CD4-positive, alpha-beta T cell (primary cell): ENCODE measurements at regions not wholly inside any gene's neighbourhood (a gene's known extent, or its start where the extent isn't known, plus 50 kb on each side); places are given as distances from the start of the nearest gene placed in this dataset.

Experiments used
- ATAC-seq: fragments of 200-7000 bp; cut with Tn5 transposase; one replicate; pipeline ENCODE4 v1.10.0; 2022; ENCODE audit warnings: mild to moderate bottlenecking; ENCODE audit not compliant: poor library complexity
- CTCF ChIA-PET: fragments of 350-600 bp; sonication (Branson Sonifier 250); formaldehyde crosslinking; loops from one replicate; lab custom pipeline; 2021; ENCODE audit warnings: antibody characterized with exemption, inconsistent platforms; lab: Charles Lee
- POLR2A ChIA-PET: fragments of 350-600 bp; sonication (Branson Sonifier 250); formaldehyde crosslinking; loops from one replicate; lab custom pipeline; 2021; ENCODE audit warnings: antibody characterized with exemption, inconsistent platforms; lab: Charles Lee
- DNase-seq, 14 experiments: peaks; one replicate each; pipeline ENCODE4 v3.0.0-alpha.2; 2013 to 2020; ENCODE audit warnings: mixed read lengths in 2 of 14
- H3K27ac ChIP-seq, 2 donors: one replicate each; pipeline versions ENCODE4 v1.5.1 to v1.7.0; 2013; ENCODE audit warnings: low read length in 2 of 2, low read depth in 1 of 2, mild to moderate bottlenecking in 1 of 2
- H3K27me3 ChIP-seq, 2 experiments: 1 replicate in 1 of 2; 2 replicates in 1 of 2; pipeline versions ENCODE4 v1.6.1 to v1.7.0; 2013; ENCODE audit warnings: low read length in 2 of 2, control low read depth in 1 of 2, mild to moderate bottlenecking in 1 of 2, moderate library complexity in 1 of 2; ENCODE audit not compliant: insufficient read depth in 2 of 2, control insufficient read depth in 1 of 2
- H3K36me3 ChIP-seq: one replicate; pipeline ENCODE4 v1.6.1; 2013; ENCODE audit warnings: low read length, control low read depth; ENCODE audit not compliant: insufficient read depth
- H3K4me1 ChIP-seq: one replicate; pipeline ENCODE4 v1.6.1; 2013; ENCODE audit warnings: low read length, control low read depth; ENCODE audit not compliant: insufficient read depth
- H3K4me3 ChIP-seq: one replicate; pipeline ENCODE4 v1.5.1; 2013; ENCODE audit warnings: mild to moderate bottlenecking, low read length, moderate library complexity
- H3K9me3 ChIP-seq, 2 experiments: 1 replicate in 1 of 2; 2 replicates in 1 of 2; pipeline versions ENCODE4 v1.6.1 to v1.7.0; 2013; ENCODE audit warnings: low read length in 2 of 2, mild to moderate bottlenecking in 2 of 2, control low read depth in 1 of 2, moderate library complexity in 1 of 2; ENCODE audit not compliant: control insufficient read depth in 1 of 2, insufficient read depth in 1 of 2
- H3K27ac Mint-ChIP-seq: one replicate; pipeline ENCODE4 v1.8.0; 2020; ENCODE audit warnings: mixed read lengths
- H3K27me3 Mint-ChIP-seq: one replicate; pipeline ENCODE4 v1.8.0; 2021; ENCODE audit warnings: mixed read lengths
- H3K36me3 Mint-ChIP-seq: one replicate; pipeline ENCODE4 v1.8.0; 2021; ENCODE audit warnings: low read depth, mixed read lengths
- H3K4me1 Mint-ChIP-seq: one replicate; pipeline ENCODE4 v1.8.0; 2021; ENCODE audit warnings: low read depth, mixed read lengths
- H3K4me3 Mint-ChIP-seq: one replicate; pipeline ENCODE4 v1.8.0; 2020; ENCODE audit warnings: mild to moderate bottlenecking, mixed read lengths
- H3K9me3 Mint-ChIP-seq: one replicate; pipeline ENCODE4 v1.8.0; 2020; ENCODE audit warnings: mixed read lengths
- intact Hi-C, 2 experiments: fragments of 100-400 bp; cut with DNase I in 1 of 2; cut with micrococcal nuclease in 1 of 2; formaldehyde crosslinking; loops; one replicate each; pipeline versions ENCODE4 v1.15.1 to v1.9.0; 2023 to 2025; cut with DNase I, micrococcal nuclease
- TF ChIP-seq, protein P1 (sequence below): fragments of 200-600 bp; IDR thresholded peaks from one replicate; pipeline ENCODE4 v1.8.0; 2022; ENCODE audit warnings: antibody characterized with exemption, mild to moderate bottlenecking

GRCh38 chr9:82560457-82560904, 502.5 kb downstream of the RASEF start:
- no peaks in the 10 kb centered on the region for H3K4me1 Mint-ChIP-seq
- no peak overlapping the region for H3K27ac Mint-ChIP-seq
- H3K4me3 Mint-ChIP-seq = no peak overlapping the region
- no peaks in the 10 kb centered on the region for H3K4me1 ChIP-seq
- ChIA-PET CTCF (no interaction called here), POLR2A (no interaction called here)
- no peaks in the 10 kb centered on the region for H3K36me3 ChIP-seq
- intact Hi-C loops = no loop called here
- H3K27me3 ChIP-seq = no peaks in the 10 kb centered on the region
- H3K9me3 Mint-ChIP-seq = no peaks in the 10 kb centered on the region
- no peaks in the 10 kb centered on the region for H3K9me3 ChIP-seq
- ATAC-seq (no peak), DNase-seq (no peak)
- H3K36me3 Mint-ChIP-seq = no peaks in the 10 kb centered on the region
- no peak overlapping the region for H3K4me3 ChIP-seq
- no peaks in the 10 kb centered on the region for H3K27me3 Mint-ChIP-seq
- H3K27ac ChIP-seq = no peak overlapping the region
- TF ChIP-seq, protein P1, sequence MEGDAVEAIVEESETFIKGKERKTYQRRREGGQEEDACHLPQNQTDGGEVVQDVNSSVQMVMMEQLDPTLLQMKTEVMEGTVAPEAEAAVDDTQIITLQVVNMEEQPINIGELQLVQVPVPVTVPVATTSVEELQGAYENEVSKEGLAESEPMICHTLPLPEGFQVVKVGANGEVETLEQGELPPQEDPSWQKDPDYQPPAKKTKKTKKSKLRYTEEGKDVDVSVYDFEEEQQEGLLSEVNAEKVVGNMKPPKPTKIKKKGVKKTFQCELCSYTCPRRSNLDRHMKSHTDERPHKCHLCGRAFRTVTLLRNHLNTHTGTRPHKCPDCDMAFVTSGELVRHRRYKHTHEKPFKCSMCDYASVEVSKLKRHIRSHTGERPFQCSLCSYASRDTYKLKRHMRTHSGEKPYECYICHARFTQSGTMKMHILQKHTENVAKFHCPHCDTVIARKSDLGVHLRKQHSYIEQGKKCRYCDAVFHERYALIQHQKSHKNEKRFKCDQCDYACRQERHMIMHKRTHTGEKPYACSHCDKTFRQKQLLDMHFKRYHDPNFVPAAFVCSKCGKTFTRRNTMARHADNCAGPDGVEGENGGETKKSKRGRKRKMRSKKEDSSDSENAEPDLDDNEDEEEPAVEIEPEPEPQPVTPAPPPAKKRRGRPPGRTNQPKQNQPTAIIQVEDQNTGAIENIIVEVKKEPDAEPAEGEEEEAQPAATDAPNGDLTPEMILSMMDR = no peak

DNA sequence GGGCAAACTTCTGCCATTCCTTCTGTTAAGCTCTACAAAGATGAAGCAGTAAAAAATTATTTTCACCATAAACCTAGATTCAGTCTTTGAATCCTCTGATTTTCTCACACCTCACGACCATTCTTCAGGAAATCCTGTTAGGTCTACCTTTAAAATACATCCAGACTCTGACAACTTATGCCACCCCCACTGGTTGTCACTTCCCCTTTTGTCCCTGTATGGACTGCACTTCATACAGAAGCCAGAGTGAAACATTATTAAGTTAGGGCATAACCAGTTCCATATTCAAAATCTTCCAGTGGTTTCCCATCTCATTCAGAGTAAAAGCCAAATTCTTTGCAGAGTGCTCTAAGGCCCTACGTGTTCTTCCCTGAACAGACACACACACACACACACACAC, 499.8 kb downstream of the RASEF start:
- intact Hi-C loops = no loop called here
- no peak for ATAC-seq
- Mint-ChIP-seq H3K27ac (no peak overlapping the region), H3K4me1 (no peaks in the 10 kb centered on the region), H3K36me3 (no peaks in the 10 kb centered on the region), H3K4me3 (no peak overlapping the region), H3K9me3 (no peaks in the 10 kb centered on the region), H3K27me3 (no peaks in the 10 kb centered on the region)
- no peaks in the 10 kb centered on the region for H3K36me3 ChIP-seq
- no peak overlapping the region for H3K27ac ChIP-seq
- DNase-seq = no peak
- no peaks in the 10 kb centered on the region for H3K27me3 ChIP-seq
- no peak overlapping the region for H3K4me3 ChIP-seq
- ChIA-PET CTCF (no interaction called here), POLR2A (no interaction called here)
- TF ChIP-seq, protein P1 = no peak
- no peaks in the 10 kb centered on the region for H3K9me3 ChIP-seq
- no peaks in the 10 kb centered on the region for H3K4me1 ChIP-seq

GRCh38 chr9:82563841-82564240, 499.1 kb downstream of the RASEF start:
- POLR2A ChIA-PET = no interaction called here
- Histone ChIP-seq H3K36me3 (no peaks in the 10 kb centered on the region), H3K9me3 (no peaks in the 10 kb centered on the region), H3K4me3 (no peak overlapping the region), H3K27ac (no peak overlapping the region), H3K27me3 (no peaks in the 10 kb centered on the region), H3K4me1 (no peaks in the 10 kb centered on the region)
- CTCF ChIA-PET = no interaction called here
- Mint-ChIP-seq H3K4me3 (no peak overlapping the region), H3K9me3 (no peaks in the 10 kb centered on the region), H3K27ac (no peak overlapping the region), H3K4me1 (no peaks in the 10 kb centered on the region), H3K27me3 (no peaks in the 10 kb centered on the region), H3K36me3 (no peaks in the 10 kb centered on the region)
- TF ChIP-seq, protein P1 = no peak
- ATAC-seq (no peak), DNase-seq (no peak)
- intact Hi-C loops = no loop called here
